Progenitor cell of endocrine pancreas (in vitro differentiated cells): ENCODE measurements at regions not wholly inside any gene's neighbourhood (a gene's known extent, or its start where the extent isn't known, plus 50 kb on each side); places are given as distances from the start of the nearest gene placed in this dataset. TPM values are rescaled to one million over a fixed set of nuclear protein-coding genes. Genes with fewer than 3 reads are reported as not detected.
"Not testable (repeated sequence)": the region's sequence is repeated elsewhere in the genome, so short reads cannot be mapped to it uniquely, and the experiment has no call there.

Experiments
- DNase-seq: peaks from one replicate; pipeline ENCODE4 v3.0.0; 2021; ENCODE audit warnings: low spot score; ENCODE audit not compliant: unreplicated experiment
- H3K27ac Mint-ChIP-seq: 2 replicates; pipeline ENCODE4 v1.8.0; 2021; ENCODE audit warnings: mild to moderate bottlenecking, moderate library complexity, mixed read lengths
- H3K27me3 Mint-ChIP-seq: 2 replicates; pipeline ENCODE4 v1.8.0; 2021; ENCODE audit warnings: mixed read lengths
- H3K36me3 Mint-ChIP-seq: 2 replicates; pipeline ENCODE4 v1.8.0; 2022; ENCODE audit warnings: mixed read lengths; ENCODE audit not compliant: insufficient read depth
- H3K4me1 Mint-ChIP-seq: 2 replicates; pipeline ENCODE4 v1.8.0; 2021; ENCODE audit warnings: low read depth, mixed read lengths
- H3K4me3 Mint-ChIP-seq: 2 replicates; pipeline ENCODE4 v1.8.0; 2021; ENCODE audit warnings: low read depth, mild to moderate bottlenecking, moderate library complexity, mixed read lengths
- H3K9me3 Mint-ChIP-seq: 2 replicates; pipeline ENCODE4 v1.8.0; 2021; ENCODE audit warnings: low read depth, mixed read lengths
- CTCF ChIP-seq: fragments of 200-600 bp; sonication (generic); IDR thresholded peaks from one replicate; pipeline ENCODE4 v1.5.0; 2021; ENCODE audit warnings: antibody characterized with exemption, mild to moderate bottlenecking; ENCODE audit not compliant: unreplicated experiment
- microRNA-seq: library from miRNA; unstranded; fragments of <30 nt; microRNA quantifications from one replicate; pipeline ENCODE4 v1.1.0, GENCODE V29; 2020; ENCODE audit warnings: borderline number of aligned reads; ENCODE audit not compliant: unreplicated experiment

- Mint-ChIP-seq H3K27ac (no peak overlapping the region), H3K4me3 (no peak overlapping the region), H3K36me3 (no peaks in the 10 kb centered on the region), H3K27me3 (no peaks in the 10 kb centered on the region), H3K4me1 (no peaks in the 10 kb centered on the region), H3K9me3 (no peaks in the 10 kb centered on the region)
- TF ChIP-seq CTCF = no peak
- DNase-seq = no peak
These were observed 59.2 kb upstream of the FAM241A start for GRCh38 chr4:112086036-112086434.

- H3K9me3 Mint-ChIP-seq, H3K4me3 Mint-ChIP-seq, H3K4me1 Mint-ChIP-seq, H3K36me3 Mint-ChIP-seq, H3K27me3 Mint-ChIP-seq, DNase-seq, H3K27ac Mint-ChIP-seq: not testable (repeated sequence)
These were observed 58.6 kb upstream of the FAM241A start for GRCh38 chr4:112086661-112087060.

- not testable (repeated sequence) for DNase-seq, H3K9me3 Mint-ChIP-seq, H3K4me1 Mint-ChIP-seq, H3K27ac Mint-ChIP-seq, H3K36me3 Mint-ChIP-seq, H3K4me3 Mint-ChIP-seq, H3K27me3 Mint-ChIP-seq
These were observed 52.9 kb upstream of the FAM241A start for GRCh38 chr4:112092330-112092729.

- Mint-ChIP-seq H3K27me3 (no peaks in the 10 kb centered on the region), H3K27ac (no peak overlapping the region), H3K4me1 (no peaks in the 10 kb centered on the region), H3K4me3 (no peak overlapping the region), H3K36me3 (no peaks in the 10 kb centered on the region), H3K9me3 (no peaks in the 10 kb centered on the region)
- TF ChIP-seq CTCF = no peak
- no peak for DNase-seq
These were observed 51.5 kb upstream of the FAM241A start for GRCh38 chr4:112093636-112094202.

GRCh38 chr4:112094330-112094729 lies 50.9 kb upstream of the FAM241A start:
- Mint-ChIP-seq H3K4me1 (no peaks in the 10 kb centered on the region), H3K36me3 (no peaks in the 10 kb centered on the region), H3K4me3 (no peak overlapping the region), H3K27ac (no peak overlapping the region), H3K27me3 (no peaks in the 10 kb centered on the region), H3K9me3 (no peaks in the 10 kb centered on the region)
- TF ChIP-seq CTCF = no peak
- no peak for DNase-seq

Small RNA genes lying in the stretch of these regions (microRNA-seq; reads per million reads assigned to microRNA genes)
- not detected for gene MIR297
